Smooth muscle cell (in vitro differentiated cells): ENCODE measurements at regions not wholly inside any gene's neighbourhood (a gene's known extent, or its start where the extent isn't known, plus 50 kb on each side); places are given as distances from the start of the nearest gene placed in this dataset.

ENCODE experiments used
- DNase-seq: peaks from one replicate; lab custom pipeline; 2025; ENCODE audit not compliant: unreplicated experiment; lab: John Stamatoyannopoulos, UW
- H2AFZ ChIP-seq: fragments of 200-600 bp; sonication (generic); 2 replicates; pipeline ENCODE4 v1.6.0; 2016; ENCODE audit warnings: antibody characterized with exemption, low read depth, mild to moderate bottlenecking
- H3F3A ChIP-seq: fragments of 200-600 bp; sonication (generic); 2 replicates; pipeline ENCODE4 v1.6.0; 2017; ENCODE audit warnings: antibody characterized with exemption, low read depth
- H3K27ac ChIP-seq: fragments of 200-600 bp; sonication (generic); 2 replicates; pipeline ENCODE4 v1.5.1; 2016; ENCODE audit warnings: low read depth, mild to moderate bottlenecking
- H3K27me3 ChIP-seq: fragments of 200-600 bp; sonication (generic); 2 replicates; pipeline ENCODE4 v1.6.1; 2016; ENCODE audit warnings: low read depth, mild to moderate bottlenecking
- H3K36me3 ChIP-seq: fragments of 200-600 bp; sonication (generic); 2 replicates; pipeline ENCODE4 v1.5.1; 2016; ENCODE audit warnings: low read depth
- H3K4me1 ChIP-seq: fragments of 200-600 bp; sonication (generic); 2 replicates; pipeline ENCODE4 v1.5.1; 2016; ENCODE audit warnings: low read depth
- H3K4me2 ChIP-seq: fragments of 200-600 bp; sonication (generic); 2 replicates; pipeline ENCODE4 v1.6.0; 2016; ENCODE audit warnings: mild to moderate bottlenecking
- H3K4me3 ChIP-seq: fragments of 200-600 bp; sonication (generic); 2 replicates; pipeline ENCODE4 v1.5.1; 2016; ENCODE audit warnings: mild to moderate bottlenecking
- H3K79me2 ChIP-seq: fragments of 200-600 bp; sonication (generic); 2 replicates; pipeline ENCODE4 v1.6.0; 2016; ENCODE audit warnings: low read depth, mild to moderate bottlenecking
- H3K9ac ChIP-seq: fragments of 200-600 bp; sonication (generic); 2 replicates; pipeline ENCODE4 v1.6.0; 2016; ENCODE audit warnings: low read depth
- H3K9me3 ChIP-seq: fragments of 200-600 bp; sonication (generic); replicated peaks from 2 replicates; pipeline ENCODE4 v1.5.1; 2016; ENCODE audit warnings: low read depth
- H4K20me1 ChIP-seq: fragments of 200-600 bp; sonication (generic); 2 replicates; pipeline ENCODE4 v1.6.0; 2016; ENCODE audit warnings: low read depth
- CTCF ChIP-seq: fragments of 200-600 bp; sonication (generic); IDR thresholded peaks from 2 replicates; pipeline ENCODE4 v1.5.1; 2017; ENCODE audit warnings: borderline replicate concordance, mild to moderate bottlenecking, antibody characterized with exemption; ENCODE audit not compliant: insufficient read depth, poor library complexity, severe bottlenecking
- WGBS: methylation state at CpG from one replicate; pipeline ENCODE4 v1.1.7; 2016; ENCODE audit warnings: low lambda C conversion rate; 5-methylcytosine and 5-hydroxymethylcytosine counted together

GRCh38 chr3:102841866-102842265 lies 407.1 kb downstream of the ZPLD1 start:
- TF ChIP-seq CTCF = no peak
- WGBS = 88% methylated on average over 6 of the region's 6 CpGs

DNA sequence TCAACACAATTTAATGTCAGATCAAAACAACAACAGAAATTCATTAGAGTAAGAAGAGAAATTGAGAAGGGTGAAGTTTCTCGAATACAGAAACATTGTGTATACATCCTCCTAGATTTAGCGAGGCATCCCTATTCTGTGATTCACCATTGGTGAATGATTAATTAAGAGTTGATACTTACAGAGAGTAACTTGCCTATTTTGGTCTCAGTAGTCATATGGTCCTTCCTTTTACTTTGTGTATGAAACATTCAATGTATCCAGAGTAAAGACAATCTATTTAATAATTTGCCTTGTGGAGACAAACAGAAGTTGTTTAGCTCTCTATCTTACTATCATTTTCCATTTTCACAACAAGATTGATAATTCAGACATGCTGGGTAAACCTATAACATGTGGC lies 432.0 kb downstream of the ZPLD1 start:
- H3K9me3 ChIP-seq = no peaks in the 10 kb centered on the region
- H3K4me2 ChIP-seq = no peak overlapping the region
- no peaks in the 10 kb centered on the region for H3K79me2 ChIP-seq
- no peak for DNase-seq
- no peak overlapping the region for H3K27ac ChIP-seq
- no peak overlapping the region for H2AFZ ChIP-seq
- H3K27me3 ChIP-seq = no peaks in the 10 kb centered on the region
- no peaks in the 10 kb centered on the region for H3F3A ChIP-seq
- H3K4me3 ChIP-seq = no peak overlapping the region
- no peak overlapping the region for H3K9ac ChIP-seq
- no peaks in the 10 kb centered on the region for H4K20me1 ChIP-seq
- WGBS = 95% methylated on average over 2 of the region's 2 CpGs
- H3K4me1 ChIP-seq = no peaks in the 10 kb centered on the region
- no peaks in the 10 kb centered on the region for H3K36me3 ChIP-seq
- TF ChIP-seq CTCF = no peak

More at GRCh38 chr3:102841866-102842265, 407.1 kb downstream of the ZPLD1 start:
- Histone ChIP-seq H3K9ac (no peak overlapping the region), H3K79me2 (no peaks in the 10 kb centered on the region), H3F3A (no peaks in the 10 kb centered on the region), H3K9me3 (no peaks in the 10 kb centered on the region), H3K36me3 (no peaks in the 10 kb centered on the region), H3K4me3 (no peak overlapping the region), H3K4me1 (no peaks in the 10 kb centered on the region), H3K27me3 (no peaks in the 10 kb centered on the region), H2AFZ (no peak overlapping the region), H4K20me1 (no peaks in the 10 kb centered on the region), H3K4me2 (no peak overlapping the region), H3K27ac (no peak overlapping the region)
- no peak for DNase-seq

DNA sequence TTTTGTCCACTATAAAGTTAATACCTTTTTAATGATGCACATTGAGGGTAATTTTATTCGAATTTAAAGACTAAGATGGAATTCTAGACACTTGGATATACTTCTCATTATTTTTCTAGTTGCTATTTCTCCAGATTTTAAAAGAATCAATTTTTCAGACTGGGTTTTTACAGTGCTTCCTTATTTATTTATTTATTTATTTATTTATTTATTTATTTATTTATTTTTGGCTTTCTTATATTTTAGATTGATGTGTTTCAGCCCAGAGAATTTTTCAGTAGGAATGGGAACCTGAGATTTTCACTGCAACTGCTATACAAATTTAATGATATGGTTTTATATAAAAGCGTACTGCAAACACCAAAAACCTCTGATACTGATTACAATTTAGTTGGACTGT lies 448.7 kb downstream of the ZPLD1 start:
- Histone ChIP-seq H3K27me3 (no peaks in the 10 kb centered on the region), H3F3A (no peaks in the 10 kb centered on the region), H3K4me2 (no peak overlapping the region), H3K4me1 (no peaks in the 10 kb centered on the region), H4K20me1 (no peaks in the 10 kb centered on the region), H2AFZ (no peak overlapping the region), H3K9me3 (no peaks in the 10 kb centered on the region), H3K36me3 (no peaks in the 10 kb centered on the region), H3K9ac (no peak overlapping the region), H3K4me3 (no peak overlapping the region), H3K79me2 (no peaks in the 10 kb centered on the region), H3K27ac (no peak overlapping the region)
- 86% methylated on average over 2 of the region's 2 CpGs for WGBS
- no peak for TF ChIP-seq CTCF
- no peak for DNase-seq

DNA sequence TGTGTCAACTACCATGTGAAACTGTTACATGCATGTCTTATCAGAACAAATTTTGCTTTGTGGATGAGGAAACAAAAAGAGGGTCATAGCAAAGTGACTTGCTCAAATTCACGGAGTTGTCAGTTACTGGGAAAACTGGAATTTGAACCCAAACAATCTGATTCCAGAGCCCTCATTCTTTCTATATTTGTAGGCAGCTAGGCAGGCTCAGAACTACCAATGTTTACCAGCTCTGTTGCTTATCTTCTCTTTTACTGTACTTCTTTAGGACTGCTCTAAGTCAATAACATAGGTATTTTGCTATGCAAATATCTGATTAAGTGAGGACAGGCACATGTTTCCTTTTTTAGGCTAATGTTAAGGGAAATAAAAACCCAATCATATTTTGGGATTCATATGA lies 450.5 kb downstream of the ZPLD1 start:
- Histone ChIP-seq H3K27me3 (no peaks in the 10 kb centered on the region), H3K79me2 (no peaks in the 10 kb centered on the region), H4K20me1 (no peaks in the 10 kb centered on the region), H2AFZ (no peak overlapping the region), H3K27ac (no peak overlapping the region), H3K4me3 (no peak overlapping the region), H3K9me3 (no peaks in the 10 kb centered on the region), H3K36me3 (no peaks in the 10 kb centered on the region), H3K4me2 (no peak overlapping the region), H3F3A (no peaks in the 10 kb centered on the region), H3K9ac (no peak overlapping the region), H3K4me1 (no peaks in the 10 kb centered on the region)
- 90% methylated on average over 1 of the region's 1 CpG for WGBS
- no peak for TF ChIP-seq CTCF
- no peak for DNase-seq
